PC-9 (cell line): ENCODE measurements at regions not wholly inside any gene's neighbourhood (a gene's known extent, or its start where the extent isn't known, plus 50 kb on each side); places are given as distances from the start of the nearest gene placed in this dataset.

Source experiments
- CTCF ChIP-seq: fragments of 200-600 bp; sonication (generic); conservative IDR thresholded peaks from 2 replicates; pipeline ENCODE4 v1.6.1; 2017; ENCODE audit warnings: mixed run types, antibody characterized with exemption, mild to moderate bottlenecking, moderate library complexity
- EZH2 ChIP-seq: fragments of 200-600 bp; sonication (generic); IDR thresholded peaks from 2 replicates; pipeline ENCODE4 v1.8.0; 2017; ENCODE audit warnings: antibody characterized with exemption, low read depth

DNA sequence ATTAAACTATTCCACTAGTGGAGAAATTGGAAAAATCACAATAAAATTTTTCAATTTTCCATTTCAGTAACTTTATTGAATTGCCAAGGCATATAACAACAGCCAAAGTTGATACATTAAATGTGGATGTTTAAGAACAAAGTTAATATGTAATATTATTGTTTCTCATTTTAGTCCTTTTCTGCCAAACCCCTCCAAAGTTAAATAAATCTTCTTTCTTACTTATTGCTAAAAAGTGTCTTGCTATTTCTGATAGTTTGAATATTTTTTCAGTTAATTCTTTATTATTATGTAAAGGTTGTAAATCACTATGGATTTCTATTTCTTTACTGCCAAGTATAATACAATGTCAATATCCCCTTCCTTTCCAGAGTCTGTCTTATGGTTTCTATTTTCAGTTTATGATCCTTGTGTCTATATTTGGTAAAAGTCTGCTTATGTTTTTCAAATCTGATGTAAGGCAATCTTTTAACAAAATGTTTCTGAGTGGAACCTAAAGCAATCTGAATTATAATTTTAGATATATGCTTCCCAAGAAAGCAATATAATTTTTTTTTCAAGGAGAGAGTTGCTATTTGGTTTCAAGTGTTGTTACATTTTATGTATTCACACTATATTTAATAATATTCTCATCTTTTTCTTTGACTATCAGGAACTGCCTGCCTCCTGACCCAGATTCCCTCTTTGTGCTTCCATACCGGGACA is 80.3 kb upstream of the RHOBTB1 start:
- no peak for TF ChIP-seq EZH2
- TF ChIP-seq CTCF = no peak
